Neural progenitor cell (in vitro differentiated cells): ENCODE measurements at regions not wholly inside any gene's neighbourhood (a gene's known extent, or its start where the extent isn't known, plus 50 kb on each side); places are given as distances from the start of the nearest gene placed in this dataset.

ENCODE experiments used
- DNase-seq: peaks from one replicate; pipeline ENCODE4 v3.0.0-alpha.2; 2016; ENCODE audit warnings: low spot score
- H2AFZ ChIP-seq: fragments of 200-600 bp; sonication (generic); replicated peaks from 2 replicates; pipeline ENCODE4 v1.6.1; 2016; ENCODE audit warnings: antibody characterized with exemption
- H3F3A ChIP-seq: fragments of 200-600 bp; sonication (generic); 2 replicates; pipeline ENCODE4 v1.6.1; 2016; ENCODE audit warnings: antibody characterized with exemption, low read depth
- H3K27ac ChIP-seq: fragments of 200-600 bp; sonication (generic); 2 replicates; pipeline ENCODE4 v1.5.1; 2016; ENCODE audit warnings: mild to moderate bottlenecking
- H3K27me3 ChIP-seq: fragments of 200-600 bp; sonication (generic); 2 replicates; pipeline ENCODE4 v1.6.1; 2016; ENCODE audit warnings: mild to moderate bottlenecking, moderate library complexity
- H3K36me3 ChIP-seq: fragments of 200-600 bp; sonication (generic); 2 replicates; pipeline ENCODE4 v1.5.1; 2016
- H3K4me1 ChIP-seq: fragments of 200-600 bp; sonication (generic); 2 replicates; pipeline ENCODE4 v1.6.1; 2016; ENCODE audit warnings: mixed run types
- H3K4me2 ChIP-seq: fragments of 200-600 bp; sonication (generic); 2 replicates; pipeline ENCODE4 v1.6.1; 2016
- H3K4me3 ChIP-seq: fragments of 200-600 bp; sonication (generic); 2 replicates; pipeline ENCODE4 v1.5.1; 2016
- H3K79me2 ChIP-seq: fragments of 200-600 bp; sonication (generic); 2 replicates; pipeline ENCODE4 v1.6.1; 2016; ENCODE audit warnings: low read depth
- H3K9ac ChIP-seq: fragments of 200-600 bp; sonication (generic); 2 replicates; pipeline ENCODE4 v1.6.1; 2016
- H3K9me3 ChIP-seq: fragments of 200-600 bp; sonication (generic); 2 replicates; pipeline ENCODE4 v1.5.1; 2016; ENCODE audit warnings: low read depth
- H4K20me1 ChIP-seq: fragments of 200-600 bp; sonication (generic); 2 replicates; pipeline ENCODE4 v1.6.1; 2016; ENCODE audit warnings: low read depth
- H3K27ac Mint-ChIP-seq: 3 replicates; pipeline ENCODE4 v1.8.0; 2021; ENCODE audit warnings: mixed read lengths
- H3K27me3 Mint-ChIP-seq: 2 replicates; pipeline ENCODE4 v1.8.0; 2022; ENCODE audit warnings: low read depth, mild to moderate bottlenecking, inconsistent platforms, moderate library complexity, mixed read lengths; ENCODE audit not compliant: insufficient read depth
- H3K36me3 Mint-ChIP-seq: 3 replicates; pipeline ENCODE4 v1.8.0; 2021; ENCODE audit warnings: mixed read lengths
- H3K4me1 Mint-ChIP-seq: 3 replicates; pipeline ENCODE4 v1.8.0; 2021; ENCODE audit warnings: mixed read lengths
- H3K4me3 Mint-ChIP-seq: 3 replicates; pipeline ENCODE4 v1.8.0; 2021; ENCODE audit warnings: mild to moderate bottlenecking, moderate library complexity, mixed read lengths
- H3K9me3 Mint-ChIP-seq: 3 replicates; pipeline ENCODE4 v1.8.0; 2020; ENCODE audit warnings: mixed read lengths
- EZH2 ChIP-seq: fragments of 200-600 bp; sonication (generic); IDR thresholded peaks from 2 replicates; pipeline ENCODE4 v1.6.1; 2017; ENCODE audit warnings: antibody characterized with exemption, mild to moderate bottlenecking, moderate library complexity
- EZH2phosphoT487 ChIP-seq: fragments of 200-600 bp; sonication (generic); IDR thresholded peaks from 2 replicates; pipeline ENCODE4 v1.6.1; 2017; ENCODE audit warnings: antibody characterized with exemption
- TF ChIP-seq, protein P1 (sequence below): fragments of 200-600 bp; sonication (generic); IDR thresholded peaks from 2 replicates; pipeline ENCODE4 v1.5.1; 2017; ENCODE audit warnings: antibody characterized with exemption, mild to moderate bottlenecking

DNA sequence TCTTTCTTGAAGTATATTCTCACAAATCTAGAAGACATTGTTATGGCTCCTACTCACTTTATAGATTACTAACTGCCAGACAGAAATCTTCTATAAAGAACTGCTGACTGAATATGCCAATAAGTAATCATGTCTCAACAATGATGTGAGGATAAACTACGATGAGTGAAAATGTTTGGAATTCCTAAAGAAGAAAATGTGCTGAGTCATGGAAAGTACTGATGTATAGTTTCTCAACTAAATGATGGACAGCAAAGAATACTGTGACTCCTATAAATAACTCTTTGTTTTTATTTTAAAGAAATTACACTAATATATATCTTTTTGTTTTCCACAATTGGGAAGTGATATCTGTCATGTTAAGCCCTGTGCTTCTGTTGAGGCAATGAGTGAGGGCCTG, 232.9 kb downstream of the LNPK start:
- H3K79me2 ChIP-seq = no peaks in the 10 kb centered on the region
- H3K9me3 Mint-ChIP-seq = peaks cover 7% of the 10 kb centered on the region
- H3K36me3 ChIP-seq = no peaks in the 10 kb centered on the region
- no peaks in the 10 kb centered on the region for H4K20me1 ChIP-seq
- no peak for TF ChIP-seq EZH2phosphoT487
- TF ChIP-seq, protein P1, sequence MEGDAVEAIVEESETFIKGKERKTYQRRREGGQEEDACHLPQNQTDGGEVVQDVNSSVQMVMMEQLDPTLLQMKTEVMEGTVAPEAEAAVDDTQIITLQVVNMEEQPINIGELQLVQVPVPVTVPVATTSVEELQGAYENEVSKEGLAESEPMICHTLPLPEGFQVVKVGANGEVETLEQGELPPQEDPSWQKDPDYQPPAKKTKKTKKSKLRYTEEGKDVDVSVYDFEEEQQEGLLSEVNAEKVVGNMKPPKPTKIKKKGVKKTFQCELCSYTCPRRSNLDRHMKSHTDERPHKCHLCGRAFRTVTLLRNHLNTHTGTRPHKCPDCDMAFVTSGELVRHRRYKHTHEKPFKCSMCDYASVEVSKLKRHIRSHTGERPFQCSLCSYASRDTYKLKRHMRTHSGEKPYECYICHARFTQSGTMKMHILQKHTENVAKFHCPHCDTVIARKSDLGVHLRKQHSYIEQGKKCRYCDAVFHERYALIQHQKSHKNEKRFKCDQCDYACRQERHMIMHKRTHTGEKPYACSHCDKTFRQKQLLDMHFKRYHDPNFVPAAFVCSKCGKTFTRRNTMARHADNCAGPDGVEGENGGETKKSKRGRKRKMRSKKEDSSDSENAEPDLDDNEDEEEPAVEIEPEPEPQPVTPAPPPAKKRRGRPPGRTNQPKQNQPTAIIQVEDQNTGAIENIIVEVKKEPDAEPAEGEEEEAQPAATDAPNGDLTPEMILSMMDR = no peak
- no peak for TF ChIP-seq EZH2
- H3K4me1 Mint-ChIP-seq = no peaks in the 10 kb centered on the region
- H3K27ac ChIP-seq = no peak overlapping the region
- H3K4me3 Mint-ChIP-seq = no peak overlapping the region
- H2AFZ ChIP-seq = no peak overlapping the region
- H3K9ac ChIP-seq = no peak overlapping the region
- H3K27ac Mint-ChIP-seq = no peak overlapping the region
- H3F3A ChIP-seq = no peaks in the 10 kb centered on the region
- no peaks in the 10 kb centered on the region for H3K4me1 ChIP-seq
- no peak overlapping the region for H3K4me2 ChIP-seq
- H3K9me3 ChIP-seq = no peaks in the 10 kb centered on the region
- no peak for DNase-seq
- H3K4me3 ChIP-seq = no peak overlapping the region
- H3K36me3 Mint-ChIP-seq = peaks cover 2% of the 10 kb centered on the region
- no peaks in the 10 kb centered on the region for H3K27me3 ChIP-seq
- H3K27me3 Mint-ChIP-seq = no peaks in the 10 kb centered on the region

GRCh38 chr2:175766880-175767279, 235.2 kb downstream of the LNPK start:
- no peak for DNase-seq
- Histone ChIP-seq H4K20me1 (no peaks in the 10 kb centered on the region), H3K79me2 (no peaks in the 10 kb centered on the region), H3K36me3 (no peaks in the 10 kb centered on the region), H2AFZ (no peak overlapping the region), H3K27me3 (no peaks in the 10 kb centered on the region), H3K4me3 (no peak overlapping the region), H3K9ac (no peak overlapping the region), H3K27ac (no peak overlapping the region), H3K4me2 (no peak overlapping the region), H3K9me3 (no peaks in the 10 kb centered on the region), H3F3A (no peaks in the 10 kb centered on the region), H3K4me1 (no peaks in the 10 kb centered on the region)
- H3K4me1 Mint-ChIP-seq = no peaks in the 10 kb centered on the region
- no peak overlapping the region for H3K27ac Mint-ChIP-seq
- TF ChIP-seq, protein P1 = no peak
- TF ChIP-seq EZH2 = no peak
- no peak for TF ChIP-seq EZH2phosphoT487
- peaks cover 3% of the 10 kb centered on the region for H3K9me3 Mint-ChIP-seq
- H3K4me3 Mint-ChIP-seq = no peak overlapping the region
- H3K36me3 Mint-ChIP-seq = no peaks in the 10 kb centered on the region
- no peaks in the 10 kb centered on the region for H3K27me3 Mint-ChIP-seq

- Histone ChIP-seq H3K27me3 (no peaks in the 10 kb centered on the region), H3K9me3 (no peaks in the 10 kb centered on the region), H4K20me1 (no peaks in the 10 kb centered on the region), H3K9ac (no peak overlapping the region), H3K4me3 (no peak overlapping the region), H3K4me1 (no peaks in the 10 kb centered on the region), H3K27ac (no peak overlapping the region), H3F3A (no peaks in the 10 kb centered on the region), H3K36me3 (no peaks in the 10 kb centered on the region), H2AFZ (no peak overlapping the region), H3K4me2 (no peak overlapping the region), H3K79me2 (no peaks in the 10 kb centered on the region)
- no peak overlapping the region for H3K4me3 Mint-ChIP-seq
- H3K36me3 Mint-ChIP-seq = peaks cover 2% of the 10 kb centered on the region
- peaks cover 18% of the 10 kb centered on the region for H3K4me1 Mint-ChIP-seq
- peaks cover 12% of the 10 kb centered on the region for H3K9me3 Mint-ChIP-seq
- peaks cover 2% of the 10 kb centered on the region for H3K27me3 Mint-ChIP-seq
- no peak for DNase-seq
- TF ChIP-seq EZH2 (no peak), EZH2phosphoT487 (no peak)
- TF ChIP-seq, protein P1 = no peak
- H3K27ac Mint-ChIP-seq = peak overlapping the region; percentile 34
Measured at GRCh38 chr2:175755656-175756386, 246.2 kb downstream of the LNPK start.
